Urinary bladder (tissue), 3 donors: ENCODE measurements at regions not wholly inside any gene's neighbourhood (a gene's known extent, or its start where the extent isn't known, plus 50 kb on each side); places are given as distances from the start of the nearest gene placed in this dataset.

Experiments used
- DNase-seq: peaks from one replicate; pipeline ENCODE4 v3.0.0-alpha.2; 2015; ENCODE audit errors: extremely low spot score
- H3K27ac ChIP-seq: one replicate; pipeline ENCODE4 v1.5.1; 2013; ENCODE audit warnings: low read depth, mild to moderate bottlenecking, moderate library complexity
- H3K36me3 ChIP-seq: one replicate; pipeline ENCODE4 v1.6.1; 2013; ENCODE audit warnings: mild to moderate bottlenecking, moderate library complexity; ENCODE audit not compliant: insufficient read depth
- H3K4me1 ChIP-seq: one replicate; pipeline ENCODE4 v1.6.1; 2013; ENCODE audit warnings: mild to moderate bottlenecking, moderate library complexity; ENCODE audit not compliant: insufficient read depth
- H3K4me3 ChIP-seq: one replicate; pipeline ENCODE4 v1.5.1; 2013; ENCODE audit warnings: low read depth, low read length
- WGBS: extraction: QIAGEN DNeasy Blood & Tissue Kit; methylation state at CpG from one replicate; pipeline ENCODE4 v1.1.7; 2013; 5-methylcytosine and 5-hydroxymethylcytosine counted together
- donor health status: healthy with polysubstance abuse.
- donor health status: healthy.

DNA sequence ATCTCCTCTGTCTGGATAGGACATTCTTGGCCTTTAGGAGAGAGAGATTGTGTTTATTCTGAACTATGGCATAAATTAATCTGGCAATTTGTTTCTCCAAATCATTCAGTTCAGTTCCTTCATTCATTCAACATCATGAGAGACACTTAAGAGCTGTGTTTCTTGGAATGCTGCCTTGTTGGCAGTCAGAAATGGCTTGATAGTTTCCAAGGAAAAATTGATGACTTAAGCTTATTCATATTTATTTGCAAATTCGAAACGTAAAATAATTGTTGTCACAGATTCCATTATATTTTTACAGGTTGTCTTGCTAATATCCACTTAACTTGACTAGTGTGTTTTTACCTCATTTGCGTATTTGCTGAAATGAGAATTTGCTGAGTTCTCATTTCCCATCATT, 393.0 kb downstream of the C12orf75 start:
- no peaks in the 10 kb centered on the region for H3K36me3 ChIP-seq
- DNase-seq = no peak
- H3K4me1 ChIP-seq = no peaks in the 10 kb centered on the region
- no peak overlapping the region for H3K4me3 ChIP-seq
- 87% methylated on average over 3 of the region's 3 CpGs for WGBS
- H3K27ac ChIP-seq = no peak overlapping the region

- Histone ChIP-seq H3K27ac (no peak overlapping the region), H3K4me1 (no peaks in the 10 kb centered on the region), H3K4me3 (no peak overlapping the region), H3K36me3 (no peaks in the 10 kb centered on the region)
- DNase-seq = no peak
- WGBS = 52% methylated on average over 4 of the region's 4 CpGs
These were observed 394.1 kb downstream of the C12orf75 start for GRCh38 chr12:105724641-105725040.

DNA sequence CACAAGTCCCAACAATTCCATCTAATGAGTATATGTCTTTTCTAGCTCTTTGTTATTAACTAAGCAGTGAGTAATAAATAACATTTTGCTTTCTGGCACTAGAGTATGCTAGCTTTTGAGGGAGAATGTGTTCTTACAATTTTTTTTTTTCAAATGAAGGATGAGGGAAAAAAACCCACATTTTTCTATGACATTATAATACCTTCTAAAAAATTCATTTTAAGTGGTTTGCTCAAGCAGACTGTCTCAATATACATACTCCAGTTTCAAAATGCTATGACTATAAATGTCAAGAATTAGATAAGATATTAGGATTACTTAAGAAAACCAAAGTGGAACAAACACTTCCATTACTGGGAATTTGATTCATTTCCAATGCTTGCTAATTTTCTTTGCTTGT, 394.6 kb downstream of the C12orf75 start:
- Histone ChIP-seq H3K4me1 (no peaks in the 10 kb centered on the region), H3K4me3 (no peak overlapping the region), H3K27ac (no peak overlapping the region), H3K36me3 (no peaks in the 10 kb centered on the region)
- no peak for DNase-seq

GRCh38 chr12:105729181-105729771, 398.8 kb downstream of the C12orf75 start:
- Histone ChIP-seq H3K27ac (no peak overlapping the region), H3K4me3 (no peak overlapping the region), H3K4me1 (no peaks in the 10 kb centered on the region), H3K36me3 (no peaks in the 10 kb centered on the region)
- DNase-seq = no peak
- WGBS = 63% methylated on average over 2 of the region's 2 CpGs

DNA sequence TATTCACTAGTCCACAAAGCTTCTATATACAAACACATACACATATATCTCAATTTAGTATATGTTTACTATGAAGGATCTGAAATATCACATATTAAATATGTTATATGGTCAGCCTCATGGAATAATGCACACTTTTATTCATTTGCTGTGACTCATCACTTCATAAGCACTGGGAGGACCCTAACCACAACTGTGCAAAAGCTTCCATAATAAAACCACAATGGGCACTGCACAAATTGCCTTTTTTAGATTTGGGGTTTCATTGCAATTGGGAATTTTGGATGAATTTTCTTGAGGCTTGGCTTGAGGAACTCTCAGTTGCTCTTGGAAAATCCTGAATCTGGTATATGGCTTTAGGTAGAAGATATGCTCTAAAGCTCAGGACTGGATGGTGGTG, 399.4 kb downstream of the C12orf75 start:
- no peaks in the 10 kb centered on the region for H3K4me1 ChIP-seq
- H3K36me3 ChIP-seq = no peaks in the 10 kb centered on the region
- no peak overlapping the region for H3K4me3 ChIP-seq
- H3K27ac ChIP-seq = no peak overlapping the region
- no peak for DNase-seq

DNA sequence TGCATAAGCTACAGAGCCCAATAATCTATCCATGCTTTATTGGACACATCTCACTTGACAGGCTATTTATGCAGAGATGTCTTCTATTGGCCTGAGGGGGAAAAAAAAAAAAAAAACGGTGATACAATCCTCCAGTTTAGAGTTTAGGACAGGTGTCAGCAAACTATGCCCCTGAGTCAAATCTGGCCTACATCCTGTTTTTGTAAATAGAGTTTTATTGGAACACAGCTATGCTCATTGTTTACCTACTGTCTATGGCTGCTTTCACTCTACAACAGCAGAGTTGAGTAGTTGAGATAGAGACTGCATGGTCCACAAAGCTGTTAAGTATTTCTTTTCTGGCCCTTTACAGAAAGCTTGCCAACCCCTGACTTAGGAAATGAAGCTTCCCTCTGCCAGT, 403.1 kb downstream of the C12orf75 start:
- no peaks in the 10 kb centered on the region for H3K4me1 ChIP-seq
- H3K27ac ChIP-seq = no peak overlapping the region
- 28% methylated on average over 1 of the region's 1 CpG for whole genome bisulfite sequencing

DNA sequence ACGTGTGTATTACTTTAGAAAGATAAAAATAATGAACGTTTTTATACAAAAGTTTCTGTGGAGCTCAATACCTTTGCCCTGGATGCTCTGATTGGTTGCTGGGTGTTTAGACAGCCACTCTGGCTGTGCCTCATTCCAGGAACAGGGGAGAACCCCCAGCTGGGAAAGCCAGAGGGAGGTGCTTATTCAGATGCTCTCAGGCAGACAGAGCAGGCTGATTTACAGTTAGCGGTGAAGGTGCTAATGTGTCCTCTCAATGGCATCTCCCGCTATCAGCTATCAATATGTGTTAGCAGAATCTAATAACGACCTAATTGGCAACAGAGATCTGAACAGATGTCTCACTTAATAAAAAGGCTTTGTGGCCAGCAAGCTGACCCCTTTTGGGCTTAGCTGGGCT, 402.3 kb downstream of the NUAK1 start:
- WGBS = 71% methylated on average over 5 of the region's 5 CpGs
- no peak overlapping the region for H3K4me3 ChIP-seq
- H3K27ac ChIP-seq = no peak overlapping the region
- H3K4me1 ChIP-seq = no peaks in the 10 kb centered on the region
- H3K36me3 ChIP-seq = no peaks in the 10 kb centered on the region
- no peak for DNase-seq

More for the DNA sequence above, 403.1 kb downstream of the C12orf75 start:
- no peak for DNase-seq
- H3K36me3 ChIP-seq = no peaks in the 10 kb centered on the region
- no peak overlapping the region for H3K4me3 ChIP-seq

DNA sequence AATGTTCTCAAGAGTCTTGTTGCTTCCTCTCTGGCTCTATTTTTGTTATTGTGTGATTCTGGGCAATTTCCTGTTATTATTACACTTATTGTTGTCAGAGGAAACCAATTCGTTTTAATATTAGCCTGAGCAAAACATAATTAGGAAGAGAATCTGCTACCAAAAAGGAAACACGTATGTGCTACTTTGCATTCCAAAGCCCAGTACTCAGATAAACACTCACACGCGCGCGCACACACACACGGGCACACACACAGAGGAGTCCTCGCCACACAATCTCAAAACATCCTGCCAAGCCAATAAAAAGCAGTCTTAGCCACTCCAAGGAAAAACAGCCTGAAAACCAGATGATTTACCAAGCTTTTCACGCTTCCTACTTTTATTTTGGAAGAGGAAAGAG, 400.7 kb downstream of the NUAK1 start:
- 53% methylated on average over 9 of the region's 9 CpGs for WGBS
- Histone ChIP-seq H3K4me3 (no peak overlapping the region), H3K27ac (no peak overlapping the region), H3K36me3 (no peaks in the 10 kb centered on the region), H3K4me1 (peaks cover 1% of the 10 kb centered on the region)
- no peak for DNase-seq

DNA sequence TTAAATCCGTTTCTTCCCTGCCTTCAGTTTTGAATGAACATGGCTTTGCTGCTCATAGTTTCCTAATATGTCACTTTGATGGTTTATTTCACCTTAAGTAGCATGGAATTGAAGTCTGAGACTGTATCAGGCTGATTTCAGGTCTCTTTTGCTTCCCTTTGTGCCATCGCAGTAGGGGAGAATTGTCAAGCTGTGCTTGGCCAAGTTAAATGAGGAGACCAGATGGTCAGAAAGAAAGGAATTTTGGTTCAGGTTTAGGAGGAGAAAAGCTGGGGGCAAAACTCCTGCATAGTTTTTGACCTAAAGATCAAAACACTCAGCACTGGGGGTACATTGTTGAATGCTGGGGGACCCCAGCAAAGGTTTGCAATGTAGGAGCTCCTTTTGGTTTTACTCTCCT, 398.4 kb downstream of the NUAK1 start:
- H3K4me3 ChIP-seq = no peak overlapping the region
- H3K27ac ChIP-seq = no peak overlapping the region
- H3K36me3 ChIP-seq = no peaks in the 10 kb centered on the region
- 62% methylated on average over 2 of the region's 2 CpGs for WGBS
- DNase-seq = no peak
- peaks cover 1% of the 10 kb centered on the region for H3K4me1 ChIP-seq

- peaks cover 1% of the 10 kb centered on the region for H3K4me1 ChIP-seq
- 31% methylated on average over 9 of the region's 9 CpGs for WGBS
- H3K4me3 ChIP-seq = no peak overlapping the region
- H3K36me3 ChIP-seq = no peaks in the 10 kb centered on the region
- no peak for DNase-seq
- H3K27ac ChIP-seq = no peak overlapping the region
These were observed 397.6 kb downstream of the NUAK1 start for GRCh38 chr12:105740970-105741725.

DNA sequence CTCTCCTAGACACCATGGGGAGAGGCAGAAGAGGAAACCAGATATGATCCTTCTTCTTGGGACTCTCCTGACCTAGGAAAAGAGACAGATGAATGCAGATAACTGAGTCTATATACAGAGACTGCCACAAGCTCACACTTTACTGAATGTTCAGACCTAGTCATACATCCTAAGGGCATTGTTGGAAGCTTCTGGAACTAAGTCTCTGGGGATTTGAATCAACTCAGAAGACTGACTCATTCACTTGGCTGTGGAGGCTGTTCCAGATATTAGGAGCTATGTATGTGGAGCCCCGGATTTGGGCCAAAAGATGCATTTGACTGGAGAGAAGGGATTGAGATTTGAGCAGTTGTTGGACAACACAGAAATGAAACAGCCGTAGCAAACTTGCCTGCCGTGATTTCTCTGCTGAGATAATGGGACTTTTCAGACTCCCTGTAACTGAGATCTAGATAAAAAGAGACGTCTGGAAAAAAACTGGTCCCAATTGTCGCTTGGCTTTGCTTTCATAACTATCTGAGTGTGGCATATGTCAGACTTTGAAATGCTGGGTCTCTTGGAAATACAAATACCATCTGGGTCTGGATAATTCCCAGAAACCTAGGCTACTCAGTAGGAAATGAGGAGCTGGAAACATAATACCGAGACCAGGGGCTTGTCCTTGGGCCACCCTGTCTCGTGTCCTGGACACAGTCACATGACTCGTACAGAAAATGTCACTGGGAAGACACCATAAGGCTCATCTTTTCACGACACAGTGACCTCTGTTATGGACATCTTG, 396.8 kb downstream of the NUAK1 start:
- no peak overlapping the region for H3K27ac ChIP-seq
- WGBS = 42% methylated on average over 9 of the region's 9 CpGs
- DNase-seq = no peak

GRCh38 chr12:105742567-105742874, 396.2 kb downstream of the NUAK1 start:
- Histone ChIP-seq H3K27ac (no peak overlapping the region), H3K4me3 (no peak overlapping the region), H3K36me3 (no peaks in the 10 kb centered on the region), H3K4me1 (peaks cover 1% of the 10 kb centered on the region)
- DNase-seq = no peak
- WGBS = 75% methylated on average over 3 of the region's 3 CpGs

More for the DNA sequence above, 396.8 kb downstream of the NUAK1 start:
- H3K4me1 ChIP-seq = peaks cover 1% of the 10 kb centered on the region
- no peaks in the 10 kb centered on the region for H3K36me3 ChIP-seq
- no peak overlapping the region for H3K4me3 ChIP-seq

DNA sequence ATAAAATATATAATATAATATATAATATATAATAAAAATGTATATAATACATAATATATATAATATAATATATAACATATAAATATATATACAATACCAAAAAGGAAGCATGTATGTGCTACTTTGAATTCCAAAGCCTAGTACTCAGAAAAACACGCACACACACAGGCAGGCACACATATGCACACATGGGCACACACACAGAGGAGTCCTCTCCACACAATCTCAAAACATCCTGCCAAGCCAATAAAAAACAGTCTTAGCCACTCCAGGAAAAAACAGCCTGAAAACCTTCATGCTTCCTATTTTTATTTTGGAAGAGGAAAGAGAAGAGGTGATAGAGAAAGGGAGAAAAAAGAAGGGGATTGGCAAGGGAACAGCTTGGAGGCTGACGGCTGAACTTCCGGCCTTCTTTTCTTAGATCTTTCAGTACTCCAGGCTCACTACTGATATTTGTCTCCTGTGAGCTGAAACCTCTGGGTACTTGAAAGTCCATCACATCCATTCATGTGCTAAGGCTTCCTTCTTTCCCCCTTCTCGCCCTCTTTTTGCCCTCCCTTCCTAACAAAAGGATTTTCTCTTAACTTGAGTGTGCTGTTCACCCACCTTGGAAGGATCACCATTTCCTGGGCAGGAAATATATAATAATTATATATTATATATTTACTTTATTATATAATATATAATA, 394.2 kb downstream of the NUAK1 start:
- no peak for DNase-seq
- H3K27ac ChIP-seq = no peak overlapping the region
- WGBS = 95% methylated on average over 2 of the region's 4 CpGs
- H3K4me3 ChIP-seq = no peak overlapping the region
- peaks cover 1% of the 10 kb centered on the region for H3K4me1 ChIP-seq
- H3K36me3 ChIP-seq = no peaks in the 10 kb centered on the region

- Histone ChIP-seq H3K4me1 (peaks cover 1% of the 10 kb centered on the region), H3K4me3 (no peak overlapping the region), H3K36me3 (no peaks in the 10 kb centered on the region), H3K27ac (no peak overlapping the region)
- WGBS = 84% methylated on average over 4 of the region's 4 CpGs
- DNase-seq = no peak
These were observed 392.9 kb downstream of the NUAK1 start for GRCh38 chr12:105745811-105746210.
